AG04449 (cell line): ENCODE measurements at regions not wholly inside any gene's neighbourhood (a gene's known extent, or its start where the extent isn't known, plus 50 kb on each side); places are given as distances from the start of the nearest gene placed in this dataset.

Source experiments
- CTCF ChIA-PET: fragments of 350-600 bp; formaldehyde crosslinking; extraction: SDS; loops from one replicate; lab custom pipeline; 2021; ENCODE audit warnings: antibody characterized with exemption; lab: Yijun Ruan, JAX
- POLR2A ChIA-PET: fragments of 400-600, 350-600 bp; formaldehyde crosslinking; extraction: SDS; loops from one replicate; lab custom pipeline; 2020; ENCODE audit warnings: antibody characterized with exemption, inconsistent platforms; lab: Yijun Ruan, JAX
- DNase-seq: peaks from one replicate; pipeline ENCODE4 v3.0.0-alpha.2; 2010; ENCODE audit warnings: low read depth, low spot score
- H3K4me3 ChIP-seq: 2 replicates; pipeline ENCODE4 v1.5.1; 2011; ENCODE audit warnings: low read depth, mild to moderate bottlenecking, control low read depth, low read length
- TF ChIP-seq, protein P1 (sequence below): IDR thresholded peaks from one replicate; pipeline ENCODE4 v1.5.1; 2011; ENCODE audit warnings: mild to moderate bottlenecking, moderate library complexity, low read length, control low read depth, inconsistent platforms; ENCODE audit not compliant: insufficient read depth; ENCODE audit errors: missing control alignments

DNA sequence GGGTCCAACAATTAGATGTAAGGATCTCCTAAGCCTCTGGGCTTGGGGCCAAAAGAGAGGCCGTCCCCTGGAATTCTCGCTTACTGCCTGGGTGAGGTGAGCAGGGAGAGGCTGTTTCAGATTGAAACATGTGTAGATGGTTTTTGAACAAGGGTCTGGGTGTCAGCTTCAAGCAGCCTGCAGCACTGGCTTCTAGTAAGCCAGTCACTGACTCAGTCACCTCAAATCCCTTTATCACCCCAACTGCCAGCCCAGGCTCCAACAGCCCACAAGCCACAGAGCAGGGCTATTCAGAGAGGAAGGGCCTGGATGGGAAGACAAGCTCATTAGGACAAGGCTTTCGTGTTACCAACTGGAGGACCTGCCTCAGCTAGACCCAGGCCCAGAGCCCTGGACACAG lies 180.2 kb downstream of the CCT6B start:
- ChIA-PET POLR2A (no interaction called here), CTCF (no interaction called here)
- TF ChIP-seq, protein P1, sequence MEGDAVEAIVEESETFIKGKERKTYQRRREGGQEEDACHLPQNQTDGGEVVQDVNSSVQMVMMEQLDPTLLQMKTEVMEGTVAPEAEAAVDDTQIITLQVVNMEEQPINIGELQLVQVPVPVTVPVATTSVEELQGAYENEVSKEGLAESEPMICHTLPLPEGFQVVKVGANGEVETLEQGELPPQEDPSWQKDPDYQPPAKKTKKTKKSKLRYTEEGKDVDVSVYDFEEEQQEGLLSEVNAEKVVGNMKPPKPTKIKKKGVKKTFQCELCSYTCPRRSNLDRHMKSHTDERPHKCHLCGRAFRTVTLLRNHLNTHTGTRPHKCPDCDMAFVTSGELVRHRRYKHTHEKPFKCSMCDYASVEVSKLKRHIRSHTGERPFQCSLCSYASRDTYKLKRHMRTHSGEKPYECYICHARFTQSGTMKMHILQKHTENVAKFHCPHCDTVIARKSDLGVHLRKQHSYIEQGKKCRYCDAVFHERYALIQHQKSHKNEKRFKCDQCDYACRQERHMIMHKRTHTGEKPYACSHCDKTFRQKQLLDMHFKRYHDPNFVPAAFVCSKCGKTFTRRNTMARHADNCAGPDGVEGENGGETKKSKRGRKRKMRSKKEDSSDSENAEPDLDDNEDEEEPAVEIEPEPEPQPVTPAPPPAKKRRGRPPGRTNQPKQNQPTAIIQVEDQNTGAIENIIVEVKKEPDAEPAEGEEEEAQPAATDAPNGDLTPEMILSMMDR: no peak
- no peak overlapping the region for H3K4me3 ChIP-seq
- DNase-seq: no peak

- no peak for DNase-seq
- ChIA-PET POLR2A (no interaction called here), CTCF (no interaction called here)
- TF ChIP-seq, protein P1: no peak
- H3K4me3 ChIP-seq: no peak overlapping the region
These were observed 180.8 kb downstream of the CCT6B start for GRCh38 chr17:34780438-34780837.

DNA sequence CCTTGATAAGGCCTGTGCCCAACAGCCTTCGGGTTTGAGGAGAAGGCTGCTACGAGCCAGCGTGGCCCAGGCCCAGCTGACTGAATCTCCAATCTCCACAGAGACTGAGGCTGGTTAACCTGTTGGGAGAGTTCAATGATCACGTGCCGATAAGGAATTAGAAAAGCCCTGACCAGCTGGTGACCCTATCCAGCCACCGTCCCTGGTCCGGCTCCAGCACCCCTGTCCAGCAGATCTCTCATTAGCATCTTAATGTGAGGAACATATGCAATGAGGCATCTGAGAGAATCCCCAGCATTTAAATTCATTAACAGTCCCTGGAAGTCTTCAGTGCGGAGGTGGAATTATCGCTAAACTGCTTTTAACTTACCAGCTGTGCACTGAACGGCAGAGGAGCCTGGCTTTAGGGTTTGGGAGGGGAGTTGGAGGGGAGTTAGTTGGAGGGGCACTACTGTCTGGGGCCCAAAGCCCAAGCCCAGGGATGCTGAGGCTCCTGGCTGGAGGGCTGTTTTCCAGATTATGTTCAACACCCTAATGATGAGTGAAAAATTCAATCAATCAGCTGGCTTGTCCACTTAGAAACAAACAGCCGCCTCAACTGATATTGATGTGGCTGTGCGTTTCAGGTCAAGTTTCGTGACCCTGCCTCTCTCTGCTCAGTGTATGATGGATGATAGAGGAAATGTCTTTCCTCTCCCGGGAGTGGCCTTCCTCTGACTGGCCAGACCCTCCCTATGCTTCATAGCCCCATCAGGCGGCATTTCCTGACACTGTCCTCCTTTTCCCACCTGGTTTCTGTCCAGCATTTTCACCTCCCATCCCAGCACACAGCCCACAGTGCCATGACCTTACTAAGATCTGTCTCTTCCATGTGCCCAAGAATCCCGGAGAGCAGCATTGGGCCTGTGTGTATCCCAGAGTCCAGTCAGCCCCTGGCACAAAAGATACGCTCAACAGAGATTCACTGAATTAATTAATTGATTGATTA lies 184.5 kb downstream of the CCT6B start:
- H3K4me3 ChIP-seq: no peak overlapping the region
- TF ChIP-seq, protein P1: no peak
- ChIA-PET CTCF (no interaction called here), POLR2A (no interaction called here)
- no peak for DNase-seq

DNA sequence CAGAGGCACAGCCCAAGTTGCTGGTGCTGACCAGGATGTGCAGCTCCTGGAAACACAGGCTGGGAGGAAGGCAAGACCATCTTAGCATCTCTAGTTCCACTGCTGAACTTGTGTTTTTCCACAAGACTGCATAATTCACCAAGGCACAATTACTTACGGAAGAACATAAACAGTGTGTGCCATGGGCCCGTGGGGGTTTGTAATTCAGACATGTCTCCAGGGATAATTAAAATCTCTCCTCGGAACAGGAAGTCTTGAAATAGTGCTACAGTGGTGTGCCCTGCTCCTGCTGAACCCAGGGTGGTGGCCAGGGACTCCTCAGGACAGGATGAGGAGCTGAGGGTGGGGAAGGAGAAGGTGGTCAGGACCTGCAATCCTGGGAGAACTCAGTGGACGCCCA lies 188.2 kb downstream of the CCT6B start:
- ChIA-PET CTCF (no interaction called here), POLR2A (no interaction called here)
- no peak overlapping the region for H3K4me3 ChIP-seq
- TF ChIP-seq, protein P1: no peak
- no peak for DNase-seq

DNA sequence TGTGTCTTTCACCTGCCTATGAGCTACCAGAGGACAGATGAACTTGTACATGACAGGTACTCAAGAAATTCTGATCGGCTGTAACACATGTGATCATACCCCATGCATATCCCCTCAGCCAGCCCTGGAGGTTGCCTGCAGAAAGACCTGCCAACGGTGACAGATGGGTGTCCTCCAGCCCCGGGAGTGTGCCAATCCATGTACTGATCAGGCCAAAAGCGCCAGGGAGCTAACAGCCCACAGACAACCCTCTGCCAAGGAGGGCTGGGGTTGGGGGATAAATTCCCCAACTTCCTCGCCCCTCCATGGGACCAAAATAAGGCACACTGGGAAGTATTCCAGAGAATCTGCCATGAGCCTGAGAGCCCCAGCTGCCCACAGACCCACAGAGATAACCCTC lies 189.4 kb downstream of the CCT6B start:
- TF ChIP-seq, protein P1: no peak
- H3K4me3 ChIP-seq: no peak overlapping the region
- ChIA-PET POLR2A (interaction anchor here (0.5 to 0.6 kb wide), 2 partner anchors 74 to 209 kb away, joined by 3 to 4 read pairs; no protein-coding TSS in a partner anchor), CTCF (no interaction called here)
- no peak for DNase-seq

GRCh38 chr17:34770586-34770985 lies 190.7 kb downstream of the CCT6B start:
- TF ChIP-seq, protein P1: no peak
- POLR2A ChIA-PET: no interaction called here
- CTCF ChIA-PET: no interaction called here
- H3K4me3 ChIP-seq: no peak overlapping the region
- no peak for DNase-seq
